BJ (cell line): ENCODE measurements at regions not wholly inside any gene's neighbourhood (a gene's known extent, or its start where the extent isn't known, plus 50 kb on each side); places are given as distances from the start of the nearest gene placed in this dataset.

Experiments used
- CTCF ChIA-PET: fragments of 350-600 bp; formaldehyde crosslinking; extraction: SDS; loops from one replicate; lab custom pipeline; 2021; ENCODE audit warnings: antibody characterized with exemption, inconsistent platforms; lab: Yijun Ruan, JAX
- POLR2A ChIA-PET: fragments of 300-600 bp; sonication (Branson Sonifier 250); formaldehyde crosslinking; extraction: SDS; loops from one replicate; lab custom pipeline; 2021; ENCODE audit warnings: antibody characterized with exemption; lab: Charles Lee
- DNase-seq: peaks from one replicate; pipeline ENCODE4 v3.0.0-alpha.2; 2011; ENCODE audit warnings: low read depth
- H3K27me3 ChIP-seq: 2 replicates; pipeline ENCODE4 v1.6.0; 2011; ENCODE audit warnings: low read length; ENCODE audit not compliant: control insufficient read depth, insufficient read depth
- H3K36me3 ChIP-seq: 2 replicates; pipeline ENCODE4 v1.5.1; 2011; ENCODE audit warnings: low read length; ENCODE audit not compliant: control insufficient read depth, insufficient read depth
- H3K4me3 ChIP-seq: 2 replicates; pipeline ENCODE4 v1.5.1; 2011; ENCODE audit warnings: low read depth, mild to moderate bottlenecking, control low read depth, low read length
- TF ChIP-seq, protein P1 (sequence below): IDR thresholded peaks from 2 replicates; pipeline ENCODE4 v1.5.1; 2011; ENCODE audit warnings: low read depth, mild to moderate bottlenecking, control low read depth, inconsistent platforms, low read length, moderate library complexity; ENCODE audit not compliant: insufficient read depth

DNA sequence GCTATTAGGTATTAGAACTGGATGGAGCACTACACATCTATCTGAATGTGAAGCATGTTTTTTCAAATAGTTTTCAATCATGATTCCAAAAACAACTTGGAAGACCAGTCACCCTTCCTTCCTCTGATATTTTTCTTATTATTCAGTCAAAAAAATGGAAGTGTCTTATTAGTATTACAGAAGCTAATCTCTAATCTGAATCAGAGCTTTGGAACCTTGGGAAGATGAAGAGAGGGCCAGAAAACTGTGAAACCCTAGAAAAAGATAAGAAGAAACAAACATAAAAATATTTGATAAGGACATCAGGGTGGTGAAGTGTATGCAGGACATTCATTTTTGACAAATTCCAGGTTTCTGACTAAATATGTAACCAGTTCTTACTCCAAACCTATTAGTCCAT, 166.3 kb upstream of the PRSS16 start:
- TF ChIP-seq, protein P1, sequence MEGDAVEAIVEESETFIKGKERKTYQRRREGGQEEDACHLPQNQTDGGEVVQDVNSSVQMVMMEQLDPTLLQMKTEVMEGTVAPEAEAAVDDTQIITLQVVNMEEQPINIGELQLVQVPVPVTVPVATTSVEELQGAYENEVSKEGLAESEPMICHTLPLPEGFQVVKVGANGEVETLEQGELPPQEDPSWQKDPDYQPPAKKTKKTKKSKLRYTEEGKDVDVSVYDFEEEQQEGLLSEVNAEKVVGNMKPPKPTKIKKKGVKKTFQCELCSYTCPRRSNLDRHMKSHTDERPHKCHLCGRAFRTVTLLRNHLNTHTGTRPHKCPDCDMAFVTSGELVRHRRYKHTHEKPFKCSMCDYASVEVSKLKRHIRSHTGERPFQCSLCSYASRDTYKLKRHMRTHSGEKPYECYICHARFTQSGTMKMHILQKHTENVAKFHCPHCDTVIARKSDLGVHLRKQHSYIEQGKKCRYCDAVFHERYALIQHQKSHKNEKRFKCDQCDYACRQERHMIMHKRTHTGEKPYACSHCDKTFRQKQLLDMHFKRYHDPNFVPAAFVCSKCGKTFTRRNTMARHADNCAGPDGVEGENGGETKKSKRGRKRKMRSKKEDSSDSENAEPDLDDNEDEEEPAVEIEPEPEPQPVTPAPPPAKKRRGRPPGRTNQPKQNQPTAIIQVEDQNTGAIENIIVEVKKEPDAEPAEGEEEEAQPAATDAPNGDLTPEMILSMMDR: no peak
- POLR2A ChIA-PET: no interaction called here
- Histone ChIP-seq H3K27me3 (no peaks in the 10 kb centered on the region), H3K4me3 (no peak overlapping the region), H3K36me3 (no peaks in the 10 kb centered on the region)
- CTCF ChIA-PET: interaction anchor here (1.0 to 1.9 kb wide), 3 partner anchors 469 to 486 kb away, joined by 3 to 6 read pairs (median 6); no protein-coding TSS in a partner anchor
- no peak for DNase-seq

DNA sequence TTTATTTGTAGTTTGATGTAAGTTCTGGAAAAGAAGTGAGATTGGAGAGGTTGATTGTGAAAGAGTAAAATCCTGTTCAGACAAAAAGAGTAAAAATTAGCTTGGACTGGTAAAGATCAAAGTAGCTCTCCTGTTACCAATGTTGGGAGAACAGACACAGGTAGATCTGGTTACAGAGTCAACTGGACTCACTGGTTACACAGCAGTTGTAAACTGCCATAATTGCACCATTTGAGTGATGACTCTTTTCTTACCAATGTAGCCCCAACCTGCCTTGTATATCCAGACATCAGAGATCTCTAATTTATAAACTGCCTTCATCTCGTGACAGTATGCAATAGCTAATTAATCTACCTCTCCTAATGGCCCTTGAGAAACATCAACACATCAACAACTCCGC, 165.6 kb upstream of the PRSS16 start:
- TF ChIP-seq, protein P1: no peak
- ChIA-PET POLR2A (no interaction called here), CTCF (interaction anchor here (1.9 kb wide), 1 partner anchor 474 kb away, joined by 6 read pairs; no protein-coding TSS in a partner anchor)
- no peak for DNase-seq
- Histone ChIP-seq H3K27me3 (no peaks in the 10 kb centered on the region), H3K4me3 (no peak overlapping the region), H3K36me3 (no peaks in the 10 kb centered on the region)

DNA sequence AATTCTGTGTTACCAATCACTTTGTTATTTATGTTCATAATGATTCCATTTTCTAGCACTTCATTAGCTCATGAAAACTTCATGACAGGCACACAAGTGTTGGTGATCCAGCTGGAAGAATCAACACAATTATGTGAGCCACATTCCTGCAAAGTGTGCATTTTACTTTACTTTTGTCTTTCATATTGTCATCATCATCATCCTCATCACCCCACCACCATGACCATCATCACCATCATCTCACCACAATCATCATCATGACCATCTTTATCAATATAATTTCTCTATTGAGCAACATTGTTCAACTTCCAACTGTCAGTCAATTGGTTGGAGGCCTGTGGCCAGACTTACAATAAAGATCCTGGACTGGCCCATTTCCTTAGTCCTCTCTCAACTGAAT, 159.4 kb upstream of the PRSS16 start:
- POLR2A ChIA-PET: no interaction called here
- H3K27me3 ChIP-seq: no peaks in the 10 kb centered on the region
- DNase-seq: no peak
- H3K4me3 ChIP-seq: no peak overlapping the region
- CTCF ChIA-PET: no interaction called here
- no peaks in the 10 kb centered on the region for H3K36me3 ChIP-seq
- TF ChIP-seq, protein P1: no peak

DNA sequence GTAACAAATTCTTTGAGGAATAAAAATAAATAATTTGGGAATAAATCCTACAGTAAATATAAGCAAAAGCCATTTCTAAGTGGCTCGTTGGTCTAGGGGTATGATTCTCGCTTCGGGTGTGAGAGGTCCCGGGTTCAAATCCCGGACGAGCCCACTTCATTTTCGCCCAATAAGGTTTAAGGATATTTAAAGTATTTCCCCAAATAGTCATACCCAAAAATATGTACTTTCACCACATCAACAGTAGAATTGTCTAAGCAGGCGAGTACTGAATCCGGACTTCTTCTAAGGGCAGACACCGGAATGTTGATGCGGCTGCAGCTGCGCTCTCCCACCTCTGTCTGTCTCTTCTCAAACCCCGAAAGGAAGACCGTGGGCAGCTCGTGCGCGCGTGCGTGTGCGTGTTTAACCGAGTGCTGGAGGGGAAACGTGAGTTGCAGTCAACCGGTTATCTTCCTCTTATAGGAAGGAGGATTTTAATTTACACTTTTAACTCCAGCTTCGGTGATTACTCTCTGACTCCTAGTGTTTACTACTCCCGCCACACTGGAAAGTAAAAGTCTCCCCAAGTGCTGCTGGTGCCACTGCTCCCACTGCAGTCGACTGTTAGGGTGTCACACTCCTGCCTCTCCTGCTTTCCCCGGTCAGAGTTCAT, 155.7 kb upstream of the PRSS16 start:
- peak overlapping the region; percentile 42 for H3K4me3 ChIP-seq
- POLR2A ChIA-PET: no interaction called here

DNA sequence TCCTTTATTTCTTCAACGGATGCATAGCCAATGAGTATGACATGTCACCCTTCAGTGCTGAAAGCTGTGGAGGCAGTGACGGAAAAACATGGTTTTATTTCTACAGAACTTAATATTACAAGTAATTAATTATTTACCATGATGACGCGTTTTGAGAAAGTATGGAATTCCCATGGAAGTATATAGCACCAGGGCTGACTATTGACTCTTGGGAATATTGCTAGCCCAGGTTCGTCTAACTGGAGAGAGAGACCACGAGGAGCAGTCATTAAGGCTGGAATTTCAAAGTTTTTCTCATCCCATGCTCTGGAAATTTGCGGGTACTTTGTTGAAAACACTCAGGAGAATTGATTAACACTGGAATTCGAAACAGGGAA, 155.2 kb upstream of the PRSS16 start:
- TF ChIP-seq, protein P1: no peak
- CTCF ChIA-PET: no interaction called here
- Histone ChIP-seq H3K36me3 (no peaks in the 10 kb centered on the region), H3K27me3 (no peaks in the 10 kb centered on the region), H3K4me3 (peak overlapping the region; percentile 42)
- DNase-seq: no peak
- POLR2A ChIA-PET: no interaction called here

More for the DNA sequence above, 155.7 kb upstream of the PRSS16 start:
- Histone ChIP-seq H3K36me3 (no peaks in the 10 kb centered on the region), H3K27me3 (no peaks in the 10 kb centered on the region)
- peak; percentile 51 for DNase-seq
- CTCF ChIA-PET: interaction anchor here (0.9 to 1.1 kb wide), 2 partner anchors 12 to 19 kb away, joined by 3 read pairs; no protein-coding TSS in a partner anchor
- TF ChIP-seq, protein P1: no peak
